ENCODE measurements at regions not wholly inside any gene's neighbourhood (a gene's known extent, or its start where the extent isn't known, plus 50 kb on each side); places are given as distances from the start of the nearest gene placed in this dataset.

GRCh38 chr13:104008075-104008474, 941.9 kb upstream of the SLC10A2 start:
- TF ChIP-seq CTCF (IDR thresholded peaks at IDR 0.05) = no peak
- no peak for TF ChIP-seq POLR2A (IDR thresholded peaks at IDR 0.05; ENCODE audit: low read depth)

All from esophagus muscularis mucosa (tissue), 3 donors.